Gastroesophageal sphincter (tissue), 3 donors: ENCODE measurements at regions not wholly inside any gene's neighbourhood (a gene's known extent, or its start where the extent isn't known, plus 50 kb on each side); places are given as distances from the start of the nearest gene placed in this dataset.

Source experiments
- EP300 ChIP-seq: sonication (generic); formaldehyde crosslinking; IDR thresholded peaks from one replicate; pipeline ENCODE4 v1.6.1; 2017; ENCODE audit warnings: antibody characterized with exemption, mild to moderate bottlenecking
- POLR2A ChIP-seq, 2 donors: fragments of 450-650 bp; IDR thresholded peaks; one replicate each; pipeline ENCODE4 v1.6.1; 2017; ENCODE audit warnings: antibody characterized with exemption in 2 of 2, mild to moderate bottlenecking in 2 of 2, moderate library complexity in 1 of 2
- POLR2AphosphoS5 ChIP-seq: sonication (generic); formaldehyde crosslinking; IDR thresholded peaks from one replicate; pipeline ENCODE4 v1.6.1; 2017; ENCODE audit warnings: antibody characterized with exemption
- TF ChIP-seq, protein P1 (sequence below), 4 experiments: fragments of 200-600 bp in 2 of 4; fragments of 450-650 bp in 2 of 4; sonication (generic) in 1 of 4; IDR thresholded peaks; one replicate each; pipeline ENCODE4 v1.5.1; 2017 to 2019; ENCODE audit warnings: antibody characterized with exemption in 4 of 4, mild to moderate bottlenecking in 2 of 4, moderate library complexity in 2 of 4

GRCh38 chr2:21376864-21377263 is 253.1 kb downstream of the TDRD15 start:
- TF ChIP-seq, protein P1, sequence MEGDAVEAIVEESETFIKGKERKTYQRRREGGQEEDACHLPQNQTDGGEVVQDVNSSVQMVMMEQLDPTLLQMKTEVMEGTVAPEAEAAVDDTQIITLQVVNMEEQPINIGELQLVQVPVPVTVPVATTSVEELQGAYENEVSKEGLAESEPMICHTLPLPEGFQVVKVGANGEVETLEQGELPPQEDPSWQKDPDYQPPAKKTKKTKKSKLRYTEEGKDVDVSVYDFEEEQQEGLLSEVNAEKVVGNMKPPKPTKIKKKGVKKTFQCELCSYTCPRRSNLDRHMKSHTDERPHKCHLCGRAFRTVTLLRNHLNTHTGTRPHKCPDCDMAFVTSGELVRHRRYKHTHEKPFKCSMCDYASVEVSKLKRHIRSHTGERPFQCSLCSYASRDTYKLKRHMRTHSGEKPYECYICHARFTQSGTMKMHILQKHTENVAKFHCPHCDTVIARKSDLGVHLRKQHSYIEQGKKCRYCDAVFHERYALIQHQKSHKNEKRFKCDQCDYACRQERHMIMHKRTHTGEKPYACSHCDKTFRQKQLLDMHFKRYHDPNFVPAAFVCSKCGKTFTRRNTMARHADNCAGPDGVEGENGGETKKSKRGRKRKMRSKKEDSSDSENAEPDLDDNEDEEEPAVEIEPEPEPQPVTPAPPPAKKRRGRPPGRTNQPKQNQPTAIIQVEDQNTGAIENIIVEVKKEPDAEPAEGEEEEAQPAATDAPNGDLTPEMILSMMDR (IDR thresholded peaks at IDR 0.05): no peak
- TF ChIP-seq POLR2AphosphoS5: no peak
- no peak for TF ChIP-seq POLR2A (IDR thresholded peaks at IDR 0.05)
- no peak for TF ChIP-seq EP300
